H1 (cell line): ENCODE measurements at regions not wholly inside any gene's neighbourhood (a gene's known extent, or its start where the extent isn't known, plus 50 kb on each side); places are given as distances from the start of the nearest gene placed in this dataset.

Experiments
- ATF2 ChIP-seq: IDR thresholded peaks from 2 replicates; pipeline ENCODE4 v1.6.1; 2012; ENCODE audit warnings: low read length, inconsistent platforms
- CHD7 ChIP-seq: fragments of 300-600 bp; sonication (generic); IDR thresholded peaks from 2 replicates; pipeline ENCODE4 v1.7.1; 2012; ENCODE audit warnings: low read length, moderate library complexity, mild to moderate bottlenecking, inconsistent platforms; ENCODE audit not compliant: insufficient replicate concordance
- NRF1 ChIP-seq: IDR thresholded peaks from 2 replicates; pipeline ENCODE4 v1.6.1; 2011; ENCODE audit warnings: mild to moderate bottlenecking, low read depth, low read length, improper control_type of control experiment
- RXRA ChIP-seq: IDR thresholded peaks from 2 replicates; pipeline ENCODE4 v1.6.1; 2011; ENCODE audit warnings: low read depth, mild to moderate bottlenecking, low read length, moderate library complexity; ENCODE audit not compliant: insufficient read depth

DNA sequence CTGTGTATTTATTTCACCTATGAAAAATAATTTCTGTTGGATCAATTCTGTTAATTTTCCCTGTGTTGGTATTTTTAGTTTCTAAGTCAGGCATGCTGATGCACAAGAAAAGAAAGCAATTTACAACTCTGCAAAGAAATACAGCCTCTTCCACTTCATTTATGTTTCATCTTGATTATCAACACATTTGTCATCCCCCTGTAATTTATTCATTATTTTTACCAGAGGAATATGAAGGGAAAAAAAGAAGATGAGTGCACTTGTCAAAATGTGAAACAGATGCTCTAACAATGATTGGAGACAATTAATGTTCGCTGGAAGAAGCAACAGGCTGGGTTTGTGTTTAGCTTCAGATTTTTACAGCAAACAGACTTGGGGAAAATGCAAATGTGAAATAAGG lies 958.5 kb upstream of the SEL1L start (continued):
- TF ChIP-seq CHD7: no peak
- TF ChIP-seq NRF1: no peak
- TF ChIP-seq ATF2: no peak
- no peak for TF ChIP-seq RXRA
